Uterus (tissue), 3 donors: ENCODE measurements at regions not wholly inside any gene's neighbourhood (a gene's known extent, or its start where the extent isn't known, plus 50 kb on each side); places are given as distances from the start of the nearest gene placed in this dataset.

ENCODE experiments used
- DNase-seq, 2 donors: peaks; one replicate each; pipeline ENCODE4 v3.0.0-alpha.2; 2019 to 2020
- H3K27ac ChIP-seq, 2 donors: fragments of 200-600 bp; sonication (generic); 1 replicate in 1 of 2; 2 replicates in 1 of 2; pipeline ENCODE4 v1.5.1; 2016 to 2018
- H3K27me3 ChIP-seq, 2 donors: fragments of 200-600 bp; sonication (generic); one replicate each; pipeline ENCODE4 v1.5.1; 2018 to 2019; ENCODE audit warnings: control low read depth in 1 of 2
- H3K36me3 ChIP-seq, 2 donors: fragments of 200-600 bp; sonication (generic); one replicate each; pipeline ENCODE4 v1.5.1; 2019; ENCODE audit warnings: control low read depth in 1 of 2
- H3K4me1 ChIP-seq, 2 donors: fragments of 200-600 bp; sonication (generic); one replicate each; pipeline ENCODE4 v1.5.1; 2018 to 2019; ENCODE audit warnings: control low read depth in 1 of 2
- H3K4me3 ChIP-seq, 2 donors: fragments of 200-600 bp; sonication (generic); 1 replicate in 1 of 2; 2 replicates in 1 of 2; pipeline ENCODE4 v1.5.1; 2018 to 2019; ENCODE audit warnings: mild to moderate bottlenecking in 1 of 2
- H3K9me3 ChIP-seq, 2 donors: fragments of 200-600 bp; sonication (generic); one replicate each; pipeline ENCODE4 v1.5.1; 2019; ENCODE audit warnings: control low read depth in 1 of 2
- POLR2A ChIP-seq, 2 donors: fragments of 450-650 bp; IDR thresholded peaks; one replicate each; pipeline ENCODE4 v1.6.1; 2016; ENCODE audit warnings: antibody characterized with exemption in 2 of 2, mild to moderate bottlenecking in 1 of 2, moderate library complexity in 1 of 2
- intact Hi-C: fragments of 100-400 bp; cut with DNase I; formaldehyde crosslinking; loops from one replicate; pipeline ENCODE4 v1.15.1; 2023; ENCODE audit warnings: low total_unique reads
- TF ChIP-seq, protein P1 (sequence below), 4 experiments: fragments of 200-600 bp in 2 of 4; fragments of 450-650 bp in 2 of 4; sonication (generic) in 2 of 4; IDR thresholded peaks; one replicate each; pipeline ENCODE4 v1.5.1; 2016 to 2019; ENCODE audit warnings: antibody characterized with exemption in 4 of 4, mild to moderate bottlenecking in 2 of 4, moderate library complexity in 1 of 4
- donor health status: DM: yes; HTN: yes; CAD: no.

DNA sequence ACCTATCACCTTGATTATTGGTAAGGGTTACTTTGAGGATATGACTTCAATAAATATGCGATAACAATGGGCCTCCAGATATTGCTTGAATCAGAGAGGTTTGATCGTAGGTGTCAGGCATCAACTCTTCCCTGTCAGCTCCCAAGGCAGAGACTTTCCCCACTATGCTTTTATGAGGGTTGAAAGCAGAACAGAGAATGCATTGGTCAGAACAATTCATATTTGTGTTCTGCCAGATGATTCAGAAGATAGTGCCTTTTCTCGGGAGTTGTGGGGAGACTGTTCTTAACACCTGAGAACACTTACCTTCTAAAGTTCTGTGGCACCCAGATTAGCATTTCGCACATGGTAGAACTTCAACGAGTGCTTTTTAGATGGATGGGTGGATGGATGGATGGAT is 386.3 kb upstream of the CADM1 start:
- H3K27me3 ChIP-seq, result no peaks in the 10 kb centered on the region
- no peak for DNase-seq
- intact Hi-C loops, result no loop called here

DNA sequence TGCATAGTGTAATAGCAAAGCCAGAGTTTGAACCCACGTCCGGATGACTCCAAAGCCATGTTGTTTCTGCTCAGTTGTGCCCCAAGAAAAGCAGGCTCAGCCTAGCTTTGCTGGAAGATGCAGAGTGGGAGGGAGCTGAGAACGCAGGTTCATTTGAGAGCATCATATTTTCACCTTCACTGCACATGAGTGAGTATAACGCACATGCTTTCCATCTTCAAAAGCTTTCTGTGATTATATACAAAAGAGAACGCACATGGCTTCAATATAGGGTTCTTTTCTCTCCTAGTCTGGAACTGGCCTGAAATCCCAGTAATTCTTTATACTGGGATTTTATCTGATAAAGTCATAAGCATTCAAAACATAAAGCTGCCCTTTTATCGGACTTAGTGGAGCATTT is 385.5 kb upstream of the CADM1 start:
- TF ChIP-seq, protein P1, sequence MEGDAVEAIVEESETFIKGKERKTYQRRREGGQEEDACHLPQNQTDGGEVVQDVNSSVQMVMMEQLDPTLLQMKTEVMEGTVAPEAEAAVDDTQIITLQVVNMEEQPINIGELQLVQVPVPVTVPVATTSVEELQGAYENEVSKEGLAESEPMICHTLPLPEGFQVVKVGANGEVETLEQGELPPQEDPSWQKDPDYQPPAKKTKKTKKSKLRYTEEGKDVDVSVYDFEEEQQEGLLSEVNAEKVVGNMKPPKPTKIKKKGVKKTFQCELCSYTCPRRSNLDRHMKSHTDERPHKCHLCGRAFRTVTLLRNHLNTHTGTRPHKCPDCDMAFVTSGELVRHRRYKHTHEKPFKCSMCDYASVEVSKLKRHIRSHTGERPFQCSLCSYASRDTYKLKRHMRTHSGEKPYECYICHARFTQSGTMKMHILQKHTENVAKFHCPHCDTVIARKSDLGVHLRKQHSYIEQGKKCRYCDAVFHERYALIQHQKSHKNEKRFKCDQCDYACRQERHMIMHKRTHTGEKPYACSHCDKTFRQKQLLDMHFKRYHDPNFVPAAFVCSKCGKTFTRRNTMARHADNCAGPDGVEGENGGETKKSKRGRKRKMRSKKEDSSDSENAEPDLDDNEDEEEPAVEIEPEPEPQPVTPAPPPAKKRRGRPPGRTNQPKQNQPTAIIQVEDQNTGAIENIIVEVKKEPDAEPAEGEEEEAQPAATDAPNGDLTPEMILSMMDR (IDR thresholded peaks at IDR 0.05), result no peak
- no peak for TF ChIP-seq POLR2A (IDR thresholded peaks at IDR 0.05)

More for the DNA sequence above, 386.3 kb upstream of the CADM1 start:
- H3K4me1 ChIP-seq, result no peaks in the 10 kb centered on the region
- no peak overlapping the region for H3K27ac ChIP-seq
- TF ChIP-seq, protein P1 (IDR thresholded peaks at IDR 0.05), result no peak
- no peak for TF ChIP-seq POLR2A (IDR thresholded peaks at IDR 0.05)
- no peaks in the 10 kb centered on the region for H3K9me3 ChIP-seq
- H3K36me3 ChIP-seq, result no peaks in the 10 kb centered on the region
- H3K4me3 ChIP-seq, result no peak overlapping the region

DNA sequence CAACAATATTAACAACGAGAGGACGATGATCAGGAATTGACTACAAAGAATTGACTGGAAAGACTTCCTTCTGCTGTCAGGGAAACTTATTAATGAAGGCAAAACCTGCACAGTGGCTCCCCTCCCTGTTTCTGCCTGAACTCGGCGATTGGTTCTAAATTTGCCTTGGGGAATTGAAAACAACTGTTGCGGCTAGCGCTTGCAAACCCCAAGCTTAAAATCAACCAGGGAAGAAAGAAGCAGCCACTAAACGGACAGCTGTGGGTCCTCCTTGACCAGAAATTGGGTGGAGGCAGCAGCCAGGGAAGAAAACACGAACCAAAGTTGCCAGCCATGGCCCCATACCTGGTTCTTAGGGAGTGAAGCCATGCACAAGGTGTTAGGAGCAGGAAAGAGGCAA is 383.5 kb upstream of the CADM1 start:
- Histone ChIP-seq H3K27ac (no peak overlapping the region), H3K27me3 (no peaks in the 10 kb centered on the region), H3K36me3 (no peaks in the 10 kb centered on the region), H3K4me3 (no peak overlapping the region), H3K4me1 (no peaks in the 10 kb centered on the region), H3K9me3 (no peaks in the 10 kb centered on the region)
- no peak for TF ChIP-seq POLR2A (IDR thresholded peaks at IDR 0.05)
- TF ChIP-seq, protein P1 (IDR thresholded peaks at IDR 0.05), result no peak
- intact Hi-C loops, result no loop called here
- no peak for DNase-seq

More for the DNA sequence above, 385.5 kb upstream of the CADM1 start:
- H3K27ac ChIP-seq, result no peak overlapping the region
- H3K27me3 ChIP-seq, result no peaks in the 10 kb centered on the region
- intact Hi-C loops, result no loop called here
- H3K36me3 ChIP-seq, result no peaks in the 10 kb centered on the region
- no peaks in the 10 kb centered on the region for H3K9me3 ChIP-seq
- H3K4me3 ChIP-seq, result no peak overlapping the region
- no peak for DNase-seq
- no peaks in the 10 kb centered on the region for H3K4me1 ChIP-seq

DNA sequence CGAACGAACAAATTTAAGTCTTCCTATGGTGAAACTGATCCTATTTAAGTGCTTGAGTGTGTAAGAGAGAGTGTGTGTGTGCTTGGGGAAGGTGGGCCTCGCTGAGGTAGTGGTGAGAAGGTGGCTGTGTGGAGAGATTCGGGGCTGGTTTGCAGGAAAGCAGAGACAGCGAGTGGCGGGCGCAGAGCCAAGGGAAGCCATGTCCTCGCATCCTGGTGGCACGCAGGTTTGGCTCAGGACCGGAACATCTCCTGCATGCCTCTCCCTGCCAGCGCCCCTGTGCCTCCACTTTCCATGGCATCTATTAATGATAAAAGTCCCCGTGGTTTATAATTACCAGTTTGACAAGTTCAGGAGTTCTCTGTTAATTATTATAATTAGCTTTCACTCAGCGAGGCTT is 383.1 kb upstream of the CADM1 start:
- H3K4me3 ChIP-seq, result no peak overlapping the region
- H3K27ac ChIP-seq, result no peak overlapping the region
- H3K36me3 ChIP-seq, result no peaks in the 10 kb centered on the region
- DNase-seq, result no peak
- no peaks in the 10 kb centered on the region for H3K27me3 ChIP-seq
- no peaks in the 10 kb centered on the region for H3K9me3 ChIP-seq
- TF ChIP-seq POLR2A (IDR thresholded peaks at IDR 0.05), result no peak
- TF ChIP-seq, protein P1 (IDR thresholded peaks at IDR 0.05), result no peak
- intact Hi-C loops, result no loop called here
- H3K4me1 ChIP-seq, result no peaks in the 10 kb centered on the region

DNA sequence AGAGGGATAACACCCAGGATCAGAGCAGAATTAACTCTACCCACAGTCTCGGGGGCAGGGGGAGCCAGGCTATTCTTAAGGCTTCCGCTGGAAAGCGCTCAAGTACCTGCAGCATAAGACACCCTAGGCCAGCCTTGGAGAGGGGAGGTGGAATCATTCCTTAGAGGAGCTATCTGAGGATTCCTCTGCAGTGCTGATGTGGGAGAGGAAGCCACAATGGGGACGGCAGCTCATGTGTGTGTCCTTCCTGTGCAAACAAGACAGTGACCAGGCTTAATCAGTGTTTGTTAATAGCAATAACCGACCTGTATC is 382.2 kb upstream of the CADM1 start:
- H3K4me1 ChIP-seq, result no peaks in the 10 kb centered on the region
- TF ChIP-seq POLR2A (IDR thresholded peaks at IDR 0.05), result no peak
- TF ChIP-seq, protein P1 (IDR thresholded peaks at IDR 0.05), result no peak
- intact Hi-C loops, result no loop called here
- H3K4me3 ChIP-seq, result no peak overlapping the region
- H3K36me3 ChIP-seq, result no peaks in the 10 kb centered on the region
- H3K27ac ChIP-seq, result no peak overlapping the region
- H3K9me3 ChIP-seq, result no peaks in the 10 kb centered on the region
- DNase-seq, result no peak
- no peaks in the 10 kb centered on the region for H3K27me3 ChIP-seq
